NB4 (cell line): ENCODE measurements at regions not wholly inside any gene's neighbourhood (a gene's known extent, or its start where the extent isn't known, plus 50 kb on each side); places are given as distances from the start of the nearest gene placed in this dataset.
A peak's percentile ranks its signal among the peaks of the same experiment; 100 is the strongest.

Experiments
- DNase-seq: peaks from one replicate; pipeline ENCODE4 v3.0.0; 2010; ENCODE audit warnings: low read depth
- H3K4me3 ChIP-seq: one replicate; pipeline ENCODE4 v1.5.1; 2011; ENCODE audit warnings: mild to moderate bottlenecking, low read depth, low read length, moderate library complexity
- MYC ChIP-seq: IDR thresholded peaks from 2 replicates; pipeline ENCODE4 v1.6.1; 2011; ENCODE audit warnings: low read depth, low read length
- POLR2A ChIP-seq: IDR thresholded peaks from 2 replicates; pipeline ENCODE4 v1.6.1; 2011; ENCODE audit warnings: mild to moderate bottlenecking; ENCODE audit not compliant: insufficient read length; ENCODE audit errors: extremely low read depth
- TF ChIP-seq, protein P1 (sequence below): IDR thresholded peaks from 2 replicates; pipeline ENCODE4 v1.6.1; 2011; ENCODE audit warnings: low read depth, low read length
- TF ChIP-seq, protein P2 (sequence below): IDR thresholded peaks from one replicate; pipeline ENCODE4 v1.5.1; 2012; ENCODE audit warnings: low read depth, low read length

DNA sequence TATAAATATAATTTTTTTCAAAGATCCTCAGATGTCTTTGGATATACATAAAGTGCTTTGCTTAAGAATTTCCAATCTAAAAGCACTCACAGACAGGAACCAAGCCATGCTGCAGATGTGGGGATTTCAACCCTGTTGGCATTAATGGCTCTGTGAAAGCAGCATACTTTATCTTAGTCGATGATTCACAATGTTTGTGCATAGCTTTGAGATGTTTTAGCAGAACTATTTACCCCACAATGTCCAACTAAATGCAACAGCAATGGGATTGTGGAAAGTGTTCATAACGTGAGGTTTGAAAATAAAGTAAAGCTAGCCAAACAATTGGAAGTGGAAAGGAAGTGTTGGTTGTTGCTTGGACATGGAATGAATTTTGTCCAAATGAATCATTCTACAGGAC, 371.4 kb downstream of the SOX2 start:
- no peak for DNase-seq
- TF ChIP-seq, protein P1, sequence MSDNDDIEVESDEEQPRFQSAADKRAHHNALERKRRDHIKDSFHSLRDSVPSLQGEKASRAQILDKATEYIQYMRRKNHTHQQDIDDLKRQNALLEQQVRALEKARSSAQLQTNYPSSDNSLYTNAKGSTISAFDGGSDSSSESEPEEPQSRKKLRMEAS: no peak
- TF ChIP-seq MYC: no peak
- TF ChIP-seq, protein P2, sequence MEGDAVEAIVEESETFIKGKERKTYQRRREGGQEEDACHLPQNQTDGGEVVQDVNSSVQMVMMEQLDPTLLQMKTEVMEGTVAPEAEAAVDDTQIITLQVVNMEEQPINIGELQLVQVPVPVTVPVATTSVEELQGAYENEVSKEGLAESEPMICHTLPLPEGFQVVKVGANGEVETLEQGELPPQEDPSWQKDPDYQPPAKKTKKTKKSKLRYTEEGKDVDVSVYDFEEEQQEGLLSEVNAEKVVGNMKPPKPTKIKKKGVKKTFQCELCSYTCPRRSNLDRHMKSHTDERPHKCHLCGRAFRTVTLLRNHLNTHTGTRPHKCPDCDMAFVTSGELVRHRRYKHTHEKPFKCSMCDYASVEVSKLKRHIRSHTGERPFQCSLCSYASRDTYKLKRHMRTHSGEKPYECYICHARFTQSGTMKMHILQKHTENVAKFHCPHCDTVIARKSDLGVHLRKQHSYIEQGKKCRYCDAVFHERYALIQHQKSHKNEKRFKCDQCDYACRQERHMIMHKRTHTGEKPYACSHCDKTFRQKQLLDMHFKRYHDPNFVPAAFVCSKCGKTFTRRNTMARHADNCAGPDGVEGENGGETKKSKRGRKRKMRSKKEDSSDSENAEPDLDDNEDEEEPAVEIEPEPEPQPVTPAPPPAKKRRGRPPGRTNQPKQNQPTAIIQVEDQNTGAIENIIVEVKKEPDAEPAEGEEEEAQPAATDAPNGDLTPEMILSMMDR: no peak
- TF ChIP-seq POLR2A: no peak
- H3K4me3 ChIP-seq: no peak overlapping the region

DNA sequence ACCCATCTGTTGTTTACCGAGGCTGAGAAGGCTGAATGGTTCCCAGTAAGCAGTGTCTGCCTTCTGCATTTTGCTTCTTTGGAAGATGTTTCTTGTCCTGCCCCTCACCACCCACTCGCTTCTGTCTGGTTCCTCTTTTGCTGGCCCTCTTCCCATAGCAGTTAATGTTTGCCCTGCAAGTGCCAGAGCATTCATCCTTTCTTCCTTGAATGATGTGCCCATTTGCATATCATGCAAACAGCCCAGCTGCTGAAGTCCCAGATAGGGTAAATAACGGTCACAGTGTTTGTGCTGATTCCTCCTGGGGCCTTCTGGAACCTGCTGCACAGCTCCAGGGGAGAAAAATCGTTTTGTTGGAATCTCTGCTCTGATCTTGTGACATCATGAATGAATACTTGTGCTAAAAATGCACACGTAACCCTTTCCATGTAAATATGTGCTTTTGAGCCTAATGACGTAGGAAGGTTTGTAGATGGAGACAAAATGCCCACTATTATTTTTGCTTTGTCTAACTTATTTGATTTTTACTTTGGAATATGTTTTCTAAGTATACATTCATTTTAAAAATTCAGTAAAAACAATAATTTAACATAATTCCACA, 381.0 kb downstream of the SOX2 start:
- TF ChIP-seq, protein P2: no peak
- TF ChIP-seq MYC: no peak
- no peak for TF ChIP-seq POLR2A
- TF ChIP-seq, protein P1: no peak
- peak; percentile 12 for DNase-seq
- H3K4me3 ChIP-seq: no peak overlapping the region

DNA sequence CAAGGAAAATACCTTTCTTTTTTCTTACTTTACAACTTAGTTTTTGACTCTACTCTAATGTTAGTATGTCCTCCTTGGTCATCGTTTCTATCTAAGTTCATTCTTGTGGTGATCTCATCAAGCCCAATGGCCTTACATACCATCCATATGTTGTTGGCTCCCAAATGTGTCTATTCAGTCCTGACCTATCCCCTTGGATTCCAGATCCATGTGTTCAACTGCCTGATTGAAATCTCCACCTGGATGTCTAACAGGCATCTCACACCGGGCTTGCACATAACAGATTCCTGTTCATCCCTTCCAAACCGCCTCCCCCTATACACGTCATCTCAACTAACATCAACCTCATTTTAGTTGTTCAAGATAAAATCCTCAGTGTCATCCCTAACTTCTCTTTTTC, 382.6 kb downstream of the SOX2 start:
- no peak overlapping the region for H3K4me3 ChIP-seq
- TF ChIP-seq POLR2A (no peak), MYC (no peak)
- TF ChIP-seq, protein P2: no peak
- TF ChIP-seq, protein P1: no peak
- no peak for DNase-seq

DNA sequence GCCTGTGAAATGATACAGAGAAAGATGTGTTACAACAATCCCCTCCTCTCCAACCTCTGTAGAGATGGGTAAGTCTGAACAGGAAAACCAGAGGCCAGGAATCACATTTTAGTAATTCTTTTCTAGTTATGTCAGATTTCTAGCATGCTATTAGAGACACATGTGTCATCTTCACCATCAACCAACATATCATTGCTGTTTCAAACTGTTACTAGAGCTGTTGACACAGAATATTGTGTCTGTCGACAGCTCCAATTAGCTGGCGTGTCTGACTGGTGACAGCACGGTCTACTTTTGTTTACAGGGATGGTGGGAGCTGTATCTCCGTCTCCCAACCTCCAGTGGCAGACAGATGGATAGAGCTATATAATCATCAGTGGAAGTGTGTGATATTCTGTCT, 393.2 kb downstream of the SOX2 start:
- TF ChIP-seq POLR2A (no peak), MYC (no peak)
- TF ChIP-seq, protein P2: no peak
- TF ChIP-seq, protein P1: no peak
- DNase-seq: no peak
- H3K4me3 ChIP-seq: no peak overlapping the region

DNA sequence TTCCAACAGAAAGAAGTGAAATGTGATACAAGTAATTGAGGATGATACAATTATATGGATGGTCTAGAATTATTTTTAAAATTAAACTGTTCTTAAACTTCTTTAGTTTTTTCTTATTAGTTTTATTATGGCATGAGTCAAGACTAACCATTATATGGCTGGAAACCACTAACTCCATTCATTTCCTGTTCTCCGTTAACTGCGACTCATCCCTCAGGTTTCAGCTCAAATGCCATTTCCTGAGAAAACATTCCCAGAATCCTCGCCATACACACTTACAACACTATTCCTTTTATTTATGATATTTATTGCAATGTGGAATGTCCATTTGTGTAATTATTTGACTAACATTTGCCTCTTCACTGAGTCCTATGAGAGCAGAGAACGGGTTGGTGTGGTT, 394.1 kb downstream of the SOX2 start:
- H3K4me3 ChIP-seq: no peak overlapping the region
- no peak for DNase-seq
- TF ChIP-seq, protein P1: no peak
- TF ChIP-seq POLR2A (no peak), MYC (no peak)
- TF ChIP-seq, protein P2: no peak
